NB4 (cell line): ENCODE measurements at regions not wholly inside any gene's neighbourhood (a gene's known extent, or its start where the extent isn't known, plus 50 kb on each side); places are given as distances from the start of the nearest gene placed in this dataset.

ENCODE experiments used
- MYC ChIP-seq: IDR thresholded peaks from 2 replicates; pipeline ENCODE4 v1.6.1; 2011; ENCODE audit warnings: low read depth, low read length
- POLR2A ChIP-seq: IDR thresholded peaks from 2 replicates; pipeline ENCODE4 v1.6.1; 2011; ENCODE audit warnings: mild to moderate bottlenecking; ENCODE audit not compliant: insufficient read length; ENCODE audit errors: extremely low read depth
- TF ChIP-seq, protein P1 (sequence below): IDR thresholded peaks from one replicate; pipeline ENCODE4 v1.5.1; 2012; ENCODE audit warnings: low read depth, low read length
- TF ChIP-seq, protein P2 (sequence below): IDR thresholded peaks from 2 replicates; pipeline ENCODE4 v1.6.1; 2011; ENCODE audit warnings: low read depth, low read length

DNA sequence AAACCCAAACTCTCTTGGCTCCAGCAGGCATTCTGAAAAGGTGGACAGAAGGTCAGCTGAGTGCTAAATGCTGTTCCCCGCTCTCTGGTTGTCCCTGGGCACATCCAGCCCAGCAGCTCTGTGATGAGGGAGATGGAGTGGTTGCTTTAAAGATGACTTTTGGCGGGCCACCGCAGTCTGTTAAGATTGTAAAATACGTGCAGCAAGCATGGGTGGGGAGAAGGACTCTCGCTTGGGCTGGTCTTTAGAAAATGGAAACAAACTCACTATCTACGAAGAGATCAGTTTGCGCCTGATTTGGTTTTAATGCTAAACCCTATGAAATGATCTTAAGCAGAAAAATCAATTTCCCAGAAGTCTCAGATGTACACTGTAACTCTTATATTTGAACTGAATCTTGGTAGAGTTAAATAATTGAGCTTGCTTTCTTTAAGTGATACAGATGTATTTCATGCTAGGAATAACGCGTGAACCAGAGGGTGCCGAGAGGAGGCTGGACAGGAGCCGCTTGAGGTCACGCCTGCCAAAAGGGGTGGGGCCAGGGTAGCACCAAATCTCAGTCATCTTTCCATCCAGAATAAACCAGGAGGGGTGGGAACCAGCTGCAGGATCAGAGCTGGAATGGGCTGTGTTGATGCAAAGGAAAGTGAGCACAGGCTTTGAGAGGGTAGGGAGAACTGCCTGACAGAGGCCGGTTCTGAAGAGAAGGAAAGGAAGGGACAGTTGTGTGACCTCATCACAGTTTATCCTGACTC is 170.2 kb upstream of the MKI67 start:
- TF ChIP-seq, protein P1, sequence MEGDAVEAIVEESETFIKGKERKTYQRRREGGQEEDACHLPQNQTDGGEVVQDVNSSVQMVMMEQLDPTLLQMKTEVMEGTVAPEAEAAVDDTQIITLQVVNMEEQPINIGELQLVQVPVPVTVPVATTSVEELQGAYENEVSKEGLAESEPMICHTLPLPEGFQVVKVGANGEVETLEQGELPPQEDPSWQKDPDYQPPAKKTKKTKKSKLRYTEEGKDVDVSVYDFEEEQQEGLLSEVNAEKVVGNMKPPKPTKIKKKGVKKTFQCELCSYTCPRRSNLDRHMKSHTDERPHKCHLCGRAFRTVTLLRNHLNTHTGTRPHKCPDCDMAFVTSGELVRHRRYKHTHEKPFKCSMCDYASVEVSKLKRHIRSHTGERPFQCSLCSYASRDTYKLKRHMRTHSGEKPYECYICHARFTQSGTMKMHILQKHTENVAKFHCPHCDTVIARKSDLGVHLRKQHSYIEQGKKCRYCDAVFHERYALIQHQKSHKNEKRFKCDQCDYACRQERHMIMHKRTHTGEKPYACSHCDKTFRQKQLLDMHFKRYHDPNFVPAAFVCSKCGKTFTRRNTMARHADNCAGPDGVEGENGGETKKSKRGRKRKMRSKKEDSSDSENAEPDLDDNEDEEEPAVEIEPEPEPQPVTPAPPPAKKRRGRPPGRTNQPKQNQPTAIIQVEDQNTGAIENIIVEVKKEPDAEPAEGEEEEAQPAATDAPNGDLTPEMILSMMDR: no peak
- TF ChIP-seq POLR2A (no peak), MYC (no peak)
- TF ChIP-seq, protein P2, sequence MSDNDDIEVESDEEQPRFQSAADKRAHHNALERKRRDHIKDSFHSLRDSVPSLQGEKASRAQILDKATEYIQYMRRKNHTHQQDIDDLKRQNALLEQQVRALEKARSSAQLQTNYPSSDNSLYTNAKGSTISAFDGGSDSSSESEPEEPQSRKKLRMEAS: no peak
